Amniotic epithelial cell (primary cell): ENCODE measurements at regions not wholly inside any gene's neighbourhood (a gene's known extent, or its start where the extent isn't known, plus 50 kb on each side); places are given as distances from the start of the nearest gene placed in this dataset.

ENCODE experiments used
- DNase-seq: peaks from one replicate; pipeline ENCODE4 v3.0.0-alpha.2; 2010; ENCODE audit warnings: low read depth

GRCh38 chr13:97135883-97136282 lies 86.2 kb upstream of the MBNL2 start:
- no peak for DNase-seq

- DNase-seq: no peak
Measured at GRCh38 chr13:97136418-97136817, 85.7 kb upstream of the MBNL2 start.

GRCh38 chr13:97139691-97140090 lies 82.4 kb upstream of the MBNL2 start:
- DNase-seq: no peak

- DNase-seq: no peak
Measured at GRCh38 chr13:97140131-97140530, 82.0 kb upstream of the MBNL2 start.

- DNase-seq: no peak
Measured at GRCh38 chr13:97140611-97141010, 81.5 kb upstream of the MBNL2 start.

- DNase-seq: no peak
Measured at GRCh38 chr13:97141097-97141496, 81.0 kb upstream of the MBNL2 start.

- DNase-seq: peak; percentile 91
Measured at GRCh38 chr13:97141564-97142005, 80.5 kb upstream of the MBNL2 start.

- peak; percentile 70 for DNase-seq
Measured at GRCh38 chr13:97142452-97142851, 79.7 kb upstream of the MBNL2 start.

GRCh38 chr13:97145057-97145456 lies 77.1 kb upstream of the MBNL2 start:
- DNase-seq: no peak

- DNase-seq: no peak
Measured at GRCh38 chr13:97148894-97149293, 73.2 kb upstream of the MBNL2 start.

- no peak for DNase-seq
Measured at GRCh38 chr13:97160421-97160820, 61.7 kb upstream of the MBNL2 start.

GRCh38 chr13:97161582-97162231 lies 60.4 kb upstream of the MBNL2 start:
- DNase-seq: no peak

GRCh38 chr13:97165502-97166425 lies 56.4 kb upstream of the MBNL2 start:
- no peak for DNase-seq

GRCh38 chr13:97171136-97171535 lies 51.0 kb upstream of the MBNL2 start:
- no peak for DNase-seq
